Vagina (tissue), 2 donors: ENCODE measurements at regions not wholly inside any gene's neighbourhood (a gene's known extent, or its start where the extent isn't known, plus 50 kb on each side); places are given as distances from the start of the nearest gene placed in this dataset.

ENCODE experiments used
- POLR2A ChIP-seq, 2 donors: fragments of 450-650 bp; IDR thresholded peaks; one replicate each; pipeline ENCODE4 v1.6.1; 2017; ENCODE audit warnings: antibody characterized with exemption in 2 of 2, mild to moderate bottlenecking in 2 of 2, moderate library complexity in 2 of 2
- POLR2AphosphoS5 ChIP-seq, 2 donors: sonication (generic); formaldehyde crosslinking; IDR thresholded peaks; one replicate each; pipeline ENCODE4 v1.9.0; 2017; ENCODE audit warnings: antibody characterized with exemption in 2 of 2, mild to moderate bottlenecking in 2 of 2, low read depth in 1 of 2; ENCODE audit not compliant: insufficient read depth in 1 of 2
- TF ChIP-seq, protein P1 (sequence below), 3 experiments: fragments of 450-650 bp in 2 of 3; fragments of 200-600 bp in 1 of 3; sonication (generic) in 1 of 3; IDR thresholded peaks; one replicate each; pipeline ENCODE4 v1.5.1; 2017 to 2019; ENCODE audit warnings: antibody characterized with exemption in 3 of 3, mild to moderate bottlenecking in 2 of 3, moderate library complexity in 2 of 3

DNA sequence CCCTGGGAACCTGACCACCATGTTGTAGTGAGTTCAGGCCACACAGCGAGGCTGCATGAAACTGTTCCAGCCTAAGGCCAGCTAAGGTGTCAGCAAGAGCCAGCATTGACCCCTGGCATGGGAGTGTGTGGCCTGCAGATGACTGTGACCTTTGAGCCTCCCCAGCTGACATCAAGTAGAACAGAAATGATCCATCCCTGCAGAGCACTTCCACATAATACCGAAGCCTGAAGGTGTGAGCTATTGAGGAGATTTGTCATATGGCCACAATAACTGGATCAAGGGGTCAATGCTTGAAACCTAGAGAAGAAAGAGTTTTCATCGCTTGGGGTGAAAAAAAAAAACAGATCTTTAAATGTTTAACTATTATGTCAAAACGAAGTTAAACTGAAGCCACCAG, 207.3 kb upstream of the SOX11 start:
- TF ChIP-seq POLR2A (IDR thresholded peaks at IDR 0.05): no peak
- TF ChIP-seq, protein P1, sequence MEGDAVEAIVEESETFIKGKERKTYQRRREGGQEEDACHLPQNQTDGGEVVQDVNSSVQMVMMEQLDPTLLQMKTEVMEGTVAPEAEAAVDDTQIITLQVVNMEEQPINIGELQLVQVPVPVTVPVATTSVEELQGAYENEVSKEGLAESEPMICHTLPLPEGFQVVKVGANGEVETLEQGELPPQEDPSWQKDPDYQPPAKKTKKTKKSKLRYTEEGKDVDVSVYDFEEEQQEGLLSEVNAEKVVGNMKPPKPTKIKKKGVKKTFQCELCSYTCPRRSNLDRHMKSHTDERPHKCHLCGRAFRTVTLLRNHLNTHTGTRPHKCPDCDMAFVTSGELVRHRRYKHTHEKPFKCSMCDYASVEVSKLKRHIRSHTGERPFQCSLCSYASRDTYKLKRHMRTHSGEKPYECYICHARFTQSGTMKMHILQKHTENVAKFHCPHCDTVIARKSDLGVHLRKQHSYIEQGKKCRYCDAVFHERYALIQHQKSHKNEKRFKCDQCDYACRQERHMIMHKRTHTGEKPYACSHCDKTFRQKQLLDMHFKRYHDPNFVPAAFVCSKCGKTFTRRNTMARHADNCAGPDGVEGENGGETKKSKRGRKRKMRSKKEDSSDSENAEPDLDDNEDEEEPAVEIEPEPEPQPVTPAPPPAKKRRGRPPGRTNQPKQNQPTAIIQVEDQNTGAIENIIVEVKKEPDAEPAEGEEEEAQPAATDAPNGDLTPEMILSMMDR (IDR thresholded peaks at IDR 0.05): no peak
- no peak for TF ChIP-seq POLR2AphosphoS5 (IDR thresholded peaks at IDR 0.05; ENCODE audit: insufficient read depth in 1 of 2, low read depth in 1 of 2)
